Ovary (tissue), 3 donors: ENCODE measurements at regions not wholly inside any gene's neighbourhood (a gene's known extent, or its start where the extent isn't known, plus 50 kb on each side); places are given as distances from the start of the nearest gene placed in this dataset.

Experiments used
- CTCF ChIP-seq, 3 donors: fragments of 450-650 bp in 2 of 3; fragments of 200-600 bp in 1 of 3; IDR thresholded peaks; one replicate each; pipeline versions ENCODE4 v1.5.1 to v1.8.0; 2016 to 2022; ENCODE audit warnings: antibody characterized with exemption in 3 of 3, mild to moderate bottlenecking in 1 of 3
- EP300 ChIP-seq: sonication (generic); formaldehyde crosslinking; IDR thresholded peaks from one replicate; pipeline ENCODE4 v1.6.1; 2017; ENCODE audit warnings: antibody characterized with exemption
- POLR2A ChIP-seq: fragments of 450-650 bp; IDR thresholded peaks from one replicate; pipeline ENCODE4 v1.6.1; 2017; ENCODE audit warnings: antibody characterized with exemption, mild to moderate bottlenecking, moderate library complexity
- donor health status: DM: no; HTN: no; CAD: no.

GRCh38 chr14:94717808-94718207, 52.1 kb downstream of the GSC start:
- TF ChIP-seq CTCF (IDR thresholded peaks at IDR 0.05), result no peak
- no peak for TF ChIP-seq POLR2A
- TF ChIP-seq EP300, result no peak
